Renal cortex interstitium (tissue), 11 donors: ENCODE measurements at regions not wholly inside any gene's neighbourhood (a gene's known extent, or its start where the extent isn't known, plus 50 kb on each side); places are given as distances from the start of the nearest gene placed in this dataset.
A peak's percentile ranks its signal among the peaks of the same experiment; 100 is the strongest.

Source experiments
- DNase-seq, 11 donors: peaks; one replicate each; pipeline ENCODE4 v3.0.0-alpha.2; 2013; ENCODE audit warnings: low read depth in 9 of 11, low spot score in 4 of 11; ENCODE audit errors: extremely low read depth in 1 of 11

GRCh38 chr21:27596196-27596595, 629.3 kb upstream of the ADAMTS5 start:
- DNase-seq: no peak

- no peak for DNase-seq
Observed at GRCh38 chr21:27595716-27596115, 628.8 kb upstream of the ADAMTS5 start.

GRCh38 chr21:27590271-27590670, 623.4 kb upstream of the ADAMTS5 start:
- no peak for DNase-seq

- DNase-seq: no peak
Observed at GRCh38 chr21:27589781-27590180, 622.9 kb upstream of the ADAMTS5 start.

DNA sequence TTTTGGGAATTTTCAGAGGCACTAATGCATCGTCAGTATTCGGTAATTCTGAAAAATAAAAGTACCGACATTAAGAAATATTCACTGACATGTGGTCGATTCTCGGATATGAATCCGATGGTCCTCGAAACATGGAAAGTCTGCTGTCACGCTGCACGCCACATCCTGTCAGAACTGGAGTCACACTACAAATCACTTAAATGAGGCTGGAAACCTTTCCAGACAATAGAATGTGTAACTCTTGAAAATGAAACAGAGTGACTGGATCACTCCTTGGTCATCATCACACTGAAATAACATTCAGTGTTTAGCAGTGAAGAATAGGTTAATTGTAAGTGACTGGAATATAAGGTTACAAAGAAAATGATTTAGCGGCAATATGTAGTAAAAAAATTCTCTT, 620.1 kb upstream of the ADAMTS5 start:
- no peak for DNase-seq

GRCh38 chr21:27586326-27586725, 619.4 kb upstream of the ADAMTS5 start:
- DNase-seq: no peak

- no peak for DNase-seq
Observed at GRCh38 chr21:27584256-27584655, 617.4 kb upstream of the ADAMTS5 start.

DNA sequence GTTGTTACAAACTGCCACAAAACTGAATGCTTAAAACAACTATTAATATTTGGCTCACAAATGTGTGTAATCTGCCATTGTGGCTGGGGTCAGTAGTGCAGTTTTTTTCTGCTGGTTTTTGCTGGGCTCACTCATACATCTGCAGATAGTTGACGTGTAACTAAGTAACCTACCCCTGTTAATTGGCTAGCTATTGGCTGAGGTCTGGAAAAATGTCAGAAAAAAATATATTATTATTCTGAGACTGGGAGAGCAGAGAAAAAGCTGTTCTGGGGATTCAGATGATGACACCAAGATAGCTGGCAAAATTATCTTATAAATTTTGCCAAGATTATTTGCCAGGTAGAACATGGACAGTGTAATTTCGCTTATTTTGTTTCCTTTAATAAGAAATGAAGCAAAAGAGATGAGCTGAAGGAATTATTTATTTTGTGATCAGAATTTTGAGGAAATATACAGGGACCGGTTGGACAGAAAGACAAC, 616.1 kb upstream of the ADAMTS5 start:
- DNase-seq: no peak

- no peak for DNase-seq
Observed at GRCh38 chr21:27582246-27582947, 615.5 kb upstream of the ADAMTS5 start.

DNA sequence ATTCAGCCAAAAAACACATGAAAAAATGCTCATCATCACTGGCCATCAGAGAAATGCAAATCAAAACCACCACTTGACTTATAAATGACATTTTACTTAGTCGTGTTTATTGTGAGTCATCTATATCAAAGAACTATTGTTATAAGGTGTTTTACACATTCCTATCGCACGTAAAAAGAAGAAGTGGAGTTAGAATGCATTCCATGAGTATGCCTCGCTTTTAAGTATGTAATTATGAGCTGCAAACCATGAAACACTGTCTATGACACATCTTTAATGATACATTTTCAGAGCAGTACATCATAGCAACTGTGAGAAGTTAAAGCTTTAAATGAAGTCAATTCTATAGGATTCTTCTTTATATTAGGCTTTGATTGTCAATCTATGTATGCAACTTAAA, 614.3 kb upstream of the ADAMTS5 start:
- DNase-seq: no peak

- DNase-seq: no peak
Observed at GRCh38 chr21:27580276-27580675, 613.4 kb upstream of the ADAMTS5 start.

DNA sequence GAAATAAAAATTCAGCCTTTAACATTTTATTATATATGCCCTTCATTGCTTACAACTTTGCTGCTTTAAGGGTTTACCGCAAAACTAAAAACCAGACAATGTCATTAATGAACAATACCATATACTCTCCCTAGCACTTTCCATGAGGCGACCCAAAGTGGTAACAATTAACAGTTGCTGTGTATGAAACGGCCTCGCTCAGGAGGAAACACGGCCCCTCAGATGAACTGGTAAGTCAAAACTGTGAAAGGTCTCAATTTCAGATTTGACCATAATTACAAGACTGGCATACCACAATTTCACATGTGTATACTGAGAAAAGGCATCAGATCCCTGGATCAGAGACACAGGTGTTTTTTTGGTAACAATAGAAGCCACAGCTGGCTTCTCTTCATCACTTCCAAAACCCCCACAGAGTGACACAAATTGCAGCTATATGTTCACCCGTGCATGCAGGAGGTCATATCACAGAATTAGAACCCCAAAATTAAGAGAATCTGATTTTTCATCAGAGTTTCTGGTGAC, 611.9 kb upstream of the ADAMTS5 start:
- no peak for DNase-seq

DNA sequence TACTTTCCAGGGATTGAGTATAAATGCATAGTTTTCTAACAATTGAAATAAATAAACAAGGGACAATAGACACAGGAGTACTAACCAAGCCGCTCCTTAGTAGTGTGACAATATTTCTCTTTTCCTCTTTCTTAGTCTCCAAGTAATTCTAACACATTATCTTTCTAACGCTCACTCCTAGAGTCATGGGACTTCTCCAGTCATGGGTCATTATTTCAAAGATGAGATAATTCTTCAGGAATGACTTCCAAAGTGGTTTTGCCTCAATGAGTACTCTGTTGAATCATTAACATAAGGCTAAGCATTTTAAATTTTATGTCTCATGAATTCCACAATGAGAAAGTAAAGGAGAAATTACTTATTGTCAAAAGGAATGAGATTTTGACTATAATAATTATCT, 605.8 kb upstream of the ADAMTS5 start:
- DNase-seq: peak in 4 of 11 donors; percentile 29 to 47 (median 32)

DNA sequence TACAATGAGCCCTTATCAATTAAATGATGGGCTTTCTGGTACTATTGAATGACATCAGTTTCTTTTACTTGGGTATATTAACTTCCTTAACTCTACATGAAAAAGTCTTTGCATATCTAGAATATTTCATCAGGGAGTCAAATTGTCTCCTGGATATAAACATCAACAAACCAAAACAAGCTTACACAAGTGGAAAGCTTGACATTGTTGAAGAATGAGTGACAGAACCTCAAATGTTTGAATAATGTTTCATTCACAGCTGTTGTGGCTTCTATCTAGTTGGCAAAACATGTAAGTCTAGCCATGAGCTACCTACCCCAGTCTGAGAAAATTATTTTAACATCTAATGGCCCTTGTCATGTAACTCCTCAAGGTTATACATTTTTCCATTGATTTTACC, 604.8 kb upstream of the ADAMTS5 start:
- DNase-seq: no peak

DNA sequence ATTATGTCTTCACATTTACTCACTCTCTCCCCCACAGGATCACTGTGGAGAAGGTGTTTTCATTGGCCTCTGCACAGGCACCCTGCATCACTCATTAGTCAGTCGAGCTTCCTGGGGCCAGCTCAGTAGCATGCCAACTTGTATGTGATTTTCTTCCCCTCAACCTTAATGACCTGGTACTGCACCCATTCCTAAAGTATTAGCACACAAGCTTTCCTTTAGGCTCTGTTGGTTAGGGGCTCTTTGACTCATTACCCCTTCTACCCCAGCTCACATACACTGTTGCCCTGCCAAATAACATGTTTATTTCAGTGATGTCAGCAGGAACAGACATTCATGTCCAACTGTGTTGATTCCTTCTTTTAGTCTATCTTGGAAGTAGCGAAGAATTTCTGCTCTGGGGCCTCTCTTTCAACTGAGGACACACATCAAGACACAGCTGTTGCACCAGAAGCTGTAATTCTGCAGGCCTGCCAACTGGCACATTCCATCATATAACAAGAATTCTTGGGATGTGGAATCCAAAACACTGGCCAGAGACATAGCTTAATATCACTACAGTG, 603.5 kb upstream of the ADAMTS5 start:
- DNase-seq: peak in 4 of 11 donors; percentile 11 to 43 (median 34)

DNA sequence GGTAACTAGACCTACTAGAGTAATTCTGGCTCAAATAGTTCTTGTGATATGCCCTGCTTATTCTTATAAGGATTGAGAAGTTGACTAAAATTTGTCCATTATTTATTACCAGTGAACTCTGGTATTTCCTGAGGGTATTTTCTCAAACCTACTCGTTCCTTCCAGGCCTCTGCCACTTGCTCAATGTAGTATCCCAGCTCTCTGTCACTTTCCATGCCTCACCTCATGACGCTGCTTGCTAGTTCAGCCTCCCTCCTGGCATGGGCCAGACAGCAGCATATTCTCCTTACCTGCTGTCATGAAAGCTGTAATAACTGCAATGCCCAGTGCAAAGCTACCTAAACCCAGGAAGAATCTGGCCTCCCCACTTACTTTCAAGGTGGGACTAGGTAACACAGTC, 602.9 kb upstream of the ADAMTS5 start:
- DNase-seq: no peak

DNA sequence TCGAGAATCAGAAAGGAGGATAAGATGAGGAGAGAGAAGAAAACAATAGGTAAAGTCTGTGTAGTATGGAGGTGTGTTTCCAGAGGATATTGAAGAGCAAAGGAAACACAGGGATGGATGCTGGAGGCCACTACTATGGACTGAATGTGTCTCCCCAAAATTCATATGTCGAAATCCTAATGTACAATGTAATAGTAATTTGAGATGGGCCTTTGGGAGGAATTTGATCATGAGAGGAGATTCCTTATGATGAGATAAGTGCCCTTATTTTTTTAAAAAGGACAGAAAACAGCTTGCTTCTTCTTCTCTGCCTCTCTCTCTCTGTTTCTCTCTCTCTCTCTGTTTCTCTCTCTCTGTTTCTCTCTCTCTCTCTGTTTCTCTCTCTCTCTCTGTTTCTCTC, 602.2 kb upstream of the ADAMTS5 start:
- no peak for DNase-seq

- DNase-seq: no peak
Observed at GRCh38 chr21:27567381-27567780, 600.5 kb upstream of the ADAMTS5 start.

DNA sequence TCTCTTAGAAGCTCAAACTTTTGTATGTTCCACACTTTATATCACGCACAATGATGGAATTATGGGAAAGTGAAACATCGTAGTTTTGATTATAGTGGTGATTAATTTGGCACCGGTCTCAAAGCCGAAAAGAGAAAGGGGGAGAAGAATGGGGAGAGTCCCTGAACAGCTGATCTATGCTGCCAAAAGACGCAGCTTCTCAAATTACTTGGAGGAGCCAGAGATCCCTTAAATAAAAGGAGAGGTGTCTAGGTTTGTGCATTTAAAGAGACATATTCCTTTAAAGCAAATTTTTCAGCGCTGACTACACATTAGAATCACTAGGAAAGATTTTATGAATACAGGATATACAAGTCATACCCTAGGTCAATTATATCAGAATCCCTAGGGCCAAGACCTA, 599.6 kb upstream of the ADAMTS5 start:
- DNase-seq: no peak

DNA sequence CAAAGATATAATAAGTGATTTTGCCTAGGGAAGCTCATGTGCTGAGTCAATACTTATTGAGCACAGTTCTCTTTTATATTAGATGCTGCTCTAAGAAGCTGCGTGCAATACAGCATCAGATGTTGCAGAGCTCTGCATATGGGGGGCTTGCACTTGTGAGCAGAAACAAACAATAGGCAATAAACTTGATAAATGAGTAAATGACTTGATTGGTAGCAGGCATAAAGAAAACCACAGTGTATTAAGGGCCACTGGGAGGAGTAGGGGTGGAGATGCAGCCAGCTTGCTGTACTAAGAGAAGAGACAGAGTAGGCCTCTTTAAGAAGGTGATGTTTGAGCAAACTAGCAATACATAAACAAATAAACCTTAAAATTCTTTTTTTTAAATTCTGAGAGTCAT, 598.5 kb upstream of the ADAMTS5 start:
- DNase-seq: no peak
